K562 (cell line): ENCODE measurements at regions not wholly inside any gene's neighbourhood (a gene's known extent, or its start where the extent isn't known, plus 50 kb on each side); places are given as distances from the start of the nearest gene placed in this dataset.

Experiments
- ATAC-seq: fragments of 200-7000 bp; cut with Tn5 transposase; 3 replicates; pipeline ENCODE4 v1.9.1; 2020; ENCODE audit warnings: moderate library complexity
- BruUV-seq: library from RNA; stranded (reverse); fragments of 400-500 nt; replicated peaks from 2 replicates; lab custom pipeline; 2021; lab: Mats Ljungman, UMichigan
- CTCF ChIA-PET: fragments of 300-600 bp; formaldehyde crosslinking; extraction: SDS; loops from one replicate; lab custom pipeline; 2021; ENCODE audit warnings: low intra/inter-chr PET ratio; lab: Yijun Ruan, JAX
- POLR2A ChIA-PET: fragments of 300-600, 350-650 bp; sonication (Branson Sonifier 250); formaldehyde crosslinking; extraction: SDS; loops from one replicate; lab custom pipeline; 2021; ENCODE audit warnings: antibody characterized with exemption, inconsistent platforms; lab: Yijun Ruan, JAX
- DNase-seq, 4 experiments: peaks; one replicate each; pipeline versions ENCODE4 v3.0.0 to v3.0.0-alpha.2; 2011 to 2018; ENCODE audit warnings: low spot score in 3 of 4, mixed read lengths in 3 of 4; ENCODE audit errors: extremely low read depth in 1 of 4
- FAIRE-seq: peaks from 2 replicates; lab custom pipeline; 2011; peaks lifted over from hg19 to GRCh38; lab: Jason Lieb, UNC
- H2AFZ ChIP-seq: 2 replicates; pipeline ENCODE4 v1.6.0; 2011; ENCODE audit warnings: low read depth, low read length, control low read depth, inconsistent platforms
- H3K27ac ChIP-seq: fragments of 200-600 bp; 3 replicates; pipeline ENCODE4 v1.8.0; 2011; ENCODE audit warnings: low read depth, mild to moderate bottlenecking, control low read depth, inconsistent platforms, low read length, moderate library complexity, mixed read lengths; ENCODE audit errors: extremely low read depth
- H3K27me3 ChIP-seq, 2 experiments: fragments of 300-600 bp in 1 of 2; 2 replicates in 1 of 2; 3 replicates in 1 of 2; pipeline versions ENCODE4 v1.6.0 to v1.8.0; 2011; ENCODE audit warnings: inconsistent platforms in 2 of 2, low read length in 2 of 2, mild to moderate bottlenecking in 1 of 2, mixed read lengths in 1 of 2, moderate library complexity in 1 of 2; ENCODE audit not compliant: control insufficient read depth in 2 of 2, insufficient read depth in 2 of 2
- H3K36me3 ChIP-seq: fragments of 300-600 bp; 3 replicates; pipeline ENCODE4 v1.8.0; 2011; ENCODE audit warnings: mild to moderate bottlenecking, low read length, inconsistent platforms; ENCODE audit not compliant: control insufficient read depth, insufficient read depth
- H3K4me1 ChIP-seq, 2 experiments: fragments of 200-600 bp in 1 of 2; replicated peaks in 1 of 2; 2 replicates in 1 of 2; 3 replicates in 1 of 2; pipeline versions ENCODE4 v1.5.1 to v1.8.0; 2011; ENCODE audit warnings: inconsistent platforms in 2 of 2, low read length in 2 of 2, mild to moderate bottlenecking in 1 of 2, mixed read lengths in 1 of 2, moderate library complexity in 1 of 2; ENCODE audit not compliant: control insufficient read depth in 2 of 2, insufficient read depth in 2 of 2
- H3K4me2 ChIP-seq: 2 replicates; pipeline ENCODE4 v1.6.1; 2011; ENCODE audit warnings: low read length, control low read depth, inconsistent platforms, mixed read lengths; ENCODE audit not compliant: insufficient read depth
- H3K4me3 ChIP-seq: fragments of 200-600 bp; sonication (generic), shearing (Covaris generic); 2 replicates; pipeline ENCODE4 v1.5.1; 2016; ENCODE audit warnings: control low read depth, inconsistent platforms
- H3K79me2 ChIP-seq: fragments of 200-600 bp; 3 replicates; pipeline ENCODE4 v1.8.0; 2011; ENCODE audit warnings: low read length, inconsistent platforms; ENCODE audit not compliant: control insufficient read depth, insufficient read depth
- H3K9ac ChIP-seq, 2 experiments: 2 replicates each; pipeline versions ENCODE4 v1.6.0 to v1.6.1; 2011; ENCODE audit warnings: low read depth in 2 of 2, low read length in 2 of 2, control low read depth in 1 of 2, inconsistent platforms in 1 of 2, mild to moderate bottlenecking in 1 of 2, mixed read lengths in 1 of 2; ENCODE audit not compliant: insufficient read depth in 1 of 2
- H3K9me1 ChIP-seq: one replicate; pipeline ENCODE4 v1.6.0; 2011; ENCODE audit warnings: inconsistent platforms, mild to moderate bottlenecking, low read length, moderate library complexity; ENCODE audit not compliant: control insufficient read depth, insufficient read depth
- H3K9me3 ChIP-seq: replicated peaks from 2 replicates; pipeline ENCODE4 v1.5.1; 2011; ENCODE audit warnings: low read depth, low read length, inconsistent platforms; ENCODE audit not compliant: control insufficient read depth, insufficient read depth
- H4K20me1 ChIP-seq: replicated peaks from 2 replicates; pipeline ENCODE4 v1.6.1; 2011; ENCODE audit warnings: low read length, inconsistent platforms, mixed read lengths; ENCODE audit not compliant: control insufficient read depth, insufficient read depth
- C11orf30 ChIP-seq: fragments of 450-650 bp; IDR thresholded peaks from 2 replicates; pipeline ENCODE4 v1.6.1; 2016; ENCODE audit warnings: low read depth, mild to moderate bottlenecking
- CEBPG ChIP-seq, 3 experiments: fragments of 200-800 bp in 1 of 3; sonication (Bioruptor generic) in 1 of 3; sonication (generic) in 1 of 3; formaldehyde crosslinking in 1 of 3; IDR thresholded peaks in 2 of 3; conservative IDR thresholded peaks in 1 of 3; 2 replicates each; pipeline versions ENCODE4 v1.6.1 to v1.8.0; 2016 to 2022; ENCODE audit warnings: missing compliant biosample characterization in 2 of 3, missing genetic modification characterization in 2 of 3, mild to moderate bottlenecking in 1 of 3, missing genetic modification reagents in 1 of 3
- ETV6 ChIP-seq, 3 experiments: fragments of 150-350 bp in 1 of 3; sonication (generic) in 1 of 3; formaldehyde crosslinking in 1 of 3; IDR thresholded peaks; 2 replicates each; pipeline versions ENCODE4 v1.6.1 to v1.8.0; 2014 to 2022; ENCODE audit warnings: borderline replicate concordance in 2 of 3, low read depth in 2 of 3, antibody characterized with exemption in 1 of 3, low read length in 1 of 3, mild to moderate bottlenecking in 1 of 3, missing genetic modification reagents in 1 of 3
- KDM5B ChIP-seq: fragments of 200-600 bp; sonication (generic); IDR thresholded peaks from 2 replicates; pipeline ENCODE4 v1.6.1; 2012; ENCODE audit warnings: low read depth, mild to moderate bottlenecking, moderate library complexity, low read length, control low read depth, inconsistent platforms; ENCODE audit not compliant: insufficient replicate concordance
- MYBL2 ChIP-seq, 2 experiments: fragments of 450-650 bp in 1 of 2; sonication (generic) in 1 of 2; formaldehyde crosslinking in 1 of 2; IDR thresholded peaks; 2 replicates each; pipeline versions ENCODE4 v1.6.1 to v1.8.1; 2017 to 2022; ENCODE audit warnings: borderline replicate concordance in 1 of 2, inconsistent platforms in 1 of 2, low read depth in 1 of 2, mild to moderate bottlenecking in 1 of 2, missing genetic modification reagents in 1 of 2, moderate library complexity in 1 of 2
- NONO ChIP-seq, 2 experiments: fragments of 200-400 bp in 1 of 2; fragments of 450-650 bp in 1 of 2; formaldehyde crosslinking in 1 of 2; IDR thresholded peaks; 2 replicates each; pipeline ENCODE4 v1.6.1; 2017; ENCODE audit warnings: low read depth in 2 of 2, mild to moderate bottlenecking in 2 of 2, moderate library complexity in 2 of 2, low read length in 1 of 2
- TBL1XR1 ChIP-seq, 2 experiments: IDR thresholded peaks; 2 replicates each; pipeline ENCODE4 v1.6.1; 2012; ENCODE audit warnings: improper control_type of control experiment in 2 of 2, low read length in 2 of 2, mild to moderate bottlenecking in 1 of 2
- THRAP3 ChIP-seq: fragments of 450-650 bp; IDR thresholded peaks from 2 replicates; pipeline ENCODE4 v1.6.1; 2016; ENCODE audit warnings: mild to moderate bottlenecking, inconsistent platforms, borderline replicate concordance
- ZZZ3 ChIP-seq: fragments of 450-650 bp; IDR thresholded peaks from 2 replicates; pipeline ENCODE4 v1.6.1; 2016; ENCODE audit warnings: antibody characterized with exemption, mild to moderate bottlenecking, moderate library complexity
- WGBS: fragments of 100-300 bp; shearing (Covaris generic); methylation state at CpG from one replicate; pipeline ENCODE4 v1.1.6; 2016; ENCODE audit warnings: low coverage, mixed read lengths; ENCODE audit not compliant: insufficient coverage; ENCODE audit errors: missing lambda C conversion rate; 5-methylcytosine and 5-hydroxymethylcytosine counted together
- in situ Hi-C: fragments of 300-500 bp; cut with MboI; formaldehyde crosslinking; loops from 4 replicates; pipeline ENCODE4 v1.15.0; 2018; ENCODE audit warnings: inconsistent platforms, mixed read lengths
- intact Hi-C: fragments of 100-400 bp; cut with micrococcal nuclease; formaldehyde crosslinking; loops from 2 replicates; pipeline ENCODE4 v1.14.2; 2022
- TF ChIP-seq, protein P1 (sequence below): fragments of 250-450 bp; sonication (Bioruptor Pico); IDR thresholded peaks from 2 replicates; pipeline ENCODE4 v1.8.0; 2022; ENCODE audit warnings: inconsistent platforms
- TF ChIP-seq, protein P2 (sequence below): fragments of 250-450 bp; sonication (Bioruptor Pico); IDR thresholded peaks from 2 replicates; pipeline ENCODE4 v1.9.0; 2021; ENCODE audit warnings: mild to moderate bottlenecking, inconsistent platforms
- TF ChIP-seq, protein P3 (sequence below): sonication (generic); formaldehyde crosslinking; IDR thresholded peaks from 2 replicates; pipeline ENCODE4 v1.8.1; 2023; ENCODE audit warnings: mild to moderate bottlenecking, missing genetic modification reagents

DNA sequence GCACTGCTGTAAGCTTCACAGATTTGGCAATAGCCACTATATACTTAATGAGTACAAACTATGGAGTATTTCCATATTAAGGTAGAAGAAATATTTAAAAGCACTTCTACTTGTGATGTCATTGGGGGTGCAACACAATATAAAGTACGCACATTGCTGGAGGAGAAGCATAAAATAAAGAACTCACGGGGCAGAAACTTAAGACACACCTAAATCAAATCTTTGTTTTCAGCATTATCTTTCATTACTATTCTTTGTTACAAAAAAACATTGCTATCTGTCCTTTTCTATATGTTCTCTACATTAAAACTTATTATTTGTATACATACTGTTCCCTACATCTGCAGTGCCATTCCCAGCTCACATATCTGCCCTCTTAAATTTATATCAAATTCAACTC is 93.3 kb upstream of the VPREB1 start (continued):
- peak in 1 of 2 experiments; percentile 52; a peak in 1 of 4 replicates for TF ChIP-seq NONO (IDR thresholded peaks at IDR 0.05; ENCODE audit: low read depth in 2 of 2, low read length in 1 of 2)
- no peak for TF ChIP-seq TBL1XR1 (IDR thresholded peaks at IDR 0.05; ENCODE audit: low read length in 2 of 2)
- no peak for TF ChIP-seq KDM5B
- no peak for TF ChIP-seq ETV6 (IDR thresholded peaks at IDR 0.05; ENCODE audit: borderline replicate concordance in 1 of 2, low read depth in 2 of 2, low read length in 1 of 2)
- TF ChIP-seq ETV6 (CRISPR knock-in tag; IDR thresholded peaks at IDR 0.05; ENCODE audit: borderline replicate concordance) = no peak

DNA sequence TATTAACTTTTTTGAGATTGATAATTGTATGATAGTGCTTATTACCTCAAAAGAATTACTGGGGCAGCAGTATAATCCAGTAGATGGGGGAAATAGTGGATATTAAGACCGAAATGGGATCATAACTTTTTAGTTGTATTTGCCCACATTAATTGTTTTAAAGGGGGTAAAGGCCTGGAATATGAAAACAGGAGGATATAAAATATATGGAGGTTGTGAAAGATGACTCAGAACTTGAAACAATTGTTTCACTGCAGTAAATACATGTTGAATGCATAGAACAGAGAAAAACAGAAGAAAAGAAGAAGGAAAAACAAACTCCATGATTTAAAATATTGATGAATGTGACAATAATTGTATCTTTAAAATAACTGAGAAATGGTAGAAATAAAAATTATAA is 94.1 kb upstream of the VPREB1 start:
- Histone ChIP-seq H3K79me2 (no peaks in the 10 kb centered on the region), H3K4me2 (no peak overlapping the region), H3K9ac (no peak overlapping the region), H3K4me3 (no peak overlapping the region), H3K9me1 (no peaks in the 10 kb centered on the region), H3K9me3 (no peaks in the 10 kb centered on the region), H4K20me1 (no peaks in the 10 kb centered on the region), H2AFZ (no peak overlapping the region), H3K36me3 (no peaks in the 10 kb centered on the region), H3K4me1 (no peaks in the 10 kb centered on the region), H3K27me3 (peaks cover 15 to 35% of the 10 kb centered on the region in 2 experiments), H3K27ac (no peak overlapping the region)
- intact Hi-C loops = loop anchor here (5.0 kb wide), 2 partner anchors 38 to 88 kb away; no protein-coding TSS in a partner anchor
- CTCF ChIA-PET = no interaction called here
- no peak for FAIRE-seq
- WGBS = 2% methylated on average over 1 of the region's 1 CpG
- DNase-seq = no peak
- in situ Hi-C loops = no loop called here
- POLR2A ChIA-PET = interaction anchor here (1.0 to 5.2 kb wide), 4 partner anchors 13 to 28 kb away, joined by 3 to 38 read pairs (median 12); no protein-coding TSS in a partner anchor
- no peak for ATAC-seq
- BruUV-seq = no TSS peak
- TF ChIP-seq MYBL2 (IDR thresholded peaks at IDR 0.05; ENCODE audit: low read depth) = peak; percentile 16; the same call in 1 of the 2 replicates
- TF ChIP-seq MYBL2 (CRISPR knock-in tag; IDR thresholded peaks at IDR 0.05; ENCODE audit: borderline replicate concordance) = no peak
- no peak for TF ChIP-seq CEBPG (CRISPR knock-in tag; IDR thresholded peaks at IDR 0.05)
- TF ChIP-seq CEBPG (tag; conservative IDR thresholded peaks at IDR 0.05 in 1 of 2, IDR thresholded peaks at IDR 0.05 in 1 of 2) = peak in 1 of 2 experiments; percentile 13; a peak in 1 of 4 replicates
- 0 out of 2 replicates have a peak, but pooled peaks have one; percentile 31 for TF ChIP-seq ZZZ3
- TF ChIP-seq C11orf30 = peak; percentile 43; the same call in 1 of the 2 replicates
- TF ChIP-seq, protein P1, sequence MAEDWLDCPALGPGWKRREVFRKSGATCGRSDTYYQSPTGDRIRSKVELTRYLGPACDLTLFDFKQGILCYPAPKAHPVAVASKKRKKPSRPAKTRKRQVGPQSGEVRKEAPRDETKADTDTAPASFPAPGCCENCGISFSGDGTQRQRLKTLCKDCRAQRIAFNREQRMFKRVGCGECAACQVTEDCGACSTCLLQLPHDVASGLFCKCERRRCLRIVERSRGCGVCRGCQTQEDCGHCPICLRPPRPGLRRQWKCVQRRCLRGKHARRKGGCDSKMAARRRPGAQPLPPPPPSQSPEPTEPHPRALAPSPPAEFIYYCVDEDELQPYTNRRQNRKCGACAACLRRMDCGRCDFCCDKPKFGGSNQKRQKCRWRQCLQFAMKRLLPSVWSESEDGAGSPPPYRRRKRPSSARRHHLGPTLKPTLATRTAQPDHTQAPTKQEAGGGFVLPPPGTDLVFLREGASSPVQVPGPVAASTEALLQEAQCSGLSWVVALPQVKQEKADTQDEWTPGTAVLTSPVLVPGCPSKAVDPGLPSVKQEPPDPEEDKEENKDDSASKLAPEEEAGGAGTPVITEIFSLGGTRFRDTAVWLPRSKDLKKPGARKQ = peak; percentile 68; the same call in 1 of the 2 replicates
- TF ChIP-seq, protein P2, sequence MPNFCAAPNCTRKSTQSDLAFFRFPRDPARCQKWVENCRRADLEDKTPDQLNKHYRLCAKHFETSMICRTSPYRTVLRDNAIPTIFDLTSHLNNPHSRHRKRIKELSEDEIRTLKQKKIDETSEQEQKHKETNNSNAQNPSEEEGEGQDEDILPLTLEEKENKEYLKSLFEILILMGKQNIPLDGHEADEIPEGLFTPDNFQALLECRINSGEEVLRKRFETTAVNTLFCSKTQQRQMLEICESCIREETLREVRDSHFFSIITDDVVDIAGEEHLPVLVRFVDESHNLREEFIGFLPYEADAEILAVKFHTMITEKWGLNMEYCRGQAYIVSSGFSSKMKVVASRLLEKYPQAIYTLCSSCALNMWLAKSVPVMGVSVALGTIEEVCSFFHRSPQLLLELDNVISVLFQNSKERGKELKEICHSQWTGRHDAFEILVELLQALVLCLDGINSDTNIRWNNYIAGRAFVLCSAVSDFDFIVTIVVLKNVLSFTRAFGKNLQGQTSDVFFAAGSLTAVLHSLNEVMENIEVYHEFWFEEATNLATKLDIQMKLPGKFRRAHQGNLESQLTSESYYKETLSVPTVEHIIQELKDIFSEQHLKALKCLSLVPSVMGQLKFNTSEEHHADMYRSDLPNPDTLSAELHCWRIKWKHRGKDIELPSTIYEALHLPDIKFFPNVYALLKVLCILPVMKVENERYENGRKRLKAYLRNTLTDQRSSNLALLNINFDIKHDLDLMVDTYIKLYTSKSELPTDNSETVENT (CRISPR knock-in tag) = no peak
- TF ChIP-seq, protein P3, sequence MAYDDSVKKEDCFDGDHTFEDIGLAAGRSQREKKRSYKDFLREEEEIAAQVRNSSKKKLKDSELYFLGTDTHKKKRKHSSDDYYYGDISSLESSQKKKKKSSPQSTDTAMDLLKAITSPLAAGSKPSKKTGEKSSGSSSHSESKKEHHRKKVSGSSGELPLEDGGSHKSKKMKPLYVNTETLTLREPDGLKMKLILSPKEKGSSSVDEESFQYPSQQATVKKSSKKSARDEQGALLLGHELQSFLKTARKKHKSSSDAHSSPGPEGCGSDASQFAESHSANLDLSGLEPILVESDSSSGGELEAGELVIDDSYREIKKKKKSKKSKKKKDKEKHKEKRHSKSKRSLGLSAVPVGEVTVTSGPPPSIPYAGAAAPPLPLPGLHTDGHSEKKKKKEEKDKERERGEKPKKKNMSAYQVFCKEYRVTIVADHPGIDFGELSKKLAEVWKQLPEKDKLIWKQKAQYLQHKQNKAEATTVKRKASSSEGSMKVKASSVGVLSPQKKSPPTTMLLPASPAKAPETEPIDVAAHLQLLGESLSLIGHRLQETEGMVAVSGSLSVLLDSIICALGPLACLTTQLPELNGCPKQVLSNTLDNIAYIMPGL (CRISPR knock-in tag) = no peak
- TF ChIP-seq THRAP3 = 0 out of 2 replicates have a peak, but pooled peaks have one; percentile 43
